BJ (cell line): ENCODE measurements at regions not wholly inside any gene's neighbourhood (a gene's known extent, or its start where the extent isn't known, plus 50 kb on each side); places are given as distances from the start of the nearest gene placed in this dataset.
"Not testable (repeated sequence)": the region's sequence is repeated elsewhere in the genome, so short reads cannot be mapped to it uniquely, and the experiment has no call there.

ENCODE experiments used
- CTCF ChIA-PET: fragments of 350-600 bp; formaldehyde crosslinking; extraction: SDS; loops from one replicate; lab custom pipeline; 2021; ENCODE audit warnings: antibody characterized with exemption, inconsistent platforms; lab: Yijun Ruan, JAX
- POLR2A ChIA-PET: fragments of 300-600 bp; sonication (Branson Sonifier 250); formaldehyde crosslinking; extraction: SDS; loops from one replicate; lab custom pipeline; 2021; ENCODE audit warnings: antibody characterized with exemption; lab: Charles Lee
- DNase-seq: peaks from one replicate; pipeline ENCODE4 v3.0.0-alpha.2; 2011; ENCODE audit warnings: low read depth
- H3K27me3 ChIP-seq: 2 replicates; pipeline ENCODE4 v1.6.0; 2011; ENCODE audit warnings: low read length; ENCODE audit not compliant: control insufficient read depth, insufficient read depth
- H3K36me3 ChIP-seq: 2 replicates; pipeline ENCODE4 v1.5.1; 2011; ENCODE audit warnings: low read length; ENCODE audit not compliant: control insufficient read depth, insufficient read depth
- H3K4me3 ChIP-seq: 2 replicates; pipeline ENCODE4 v1.5.1; 2011; ENCODE audit warnings: low read depth, mild to moderate bottlenecking, control low read depth, low read length
- CTCF ChIP-seq: IDR thresholded peaks from 2 replicates; pipeline ENCODE4 v1.5.1; 2011; ENCODE audit warnings: low read depth, mild to moderate bottlenecking, control low read depth, inconsistent platforms, low read length, moderate library complexity; ENCODE audit not compliant: insufficient read depth

GRCh38 chr1:172835834-172836233 lies 176.9 kb downstream of the FASLG start:
- Histone ChIP-seq H3K27me3 (no peaks in the 10 kb centered on the region), H3K36me3 (no peaks in the 10 kb centered on the region), H3K4me3 (no peak overlapping the region)
- TF ChIP-seq CTCF: no peak
- no peak for DNase-seq
- CTCF ChIA-PET: interaction anchor here (0.8 to 1.6 kb wide), 3 partner anchors 10 to 367 kb away, joined by 3 to 5 read pairs (median 3); no protein-coding TSS in a partner anchor
- POLR2A ChIA-PET: no interaction called here

GRCh38 chr1:172837816-172838679 lies 179.1 kb downstream of the FASLG start:
- Histone ChIP-seq H3K27me3 (no peaks in the 10 kb centered on the region), H3K4me3 (no peak overlapping the region), H3K36me3 (no peaks in the 10 kb centered on the region)
- CTCF ChIA-PET: no interaction called here
- POLR2A ChIA-PET: no interaction called here
- DNase-seq: no peak
- TF ChIP-seq CTCF: no peak

- no peak for TF ChIP-seq CTCF
- Histone ChIP-seq H3K36me3 (no peaks in the 10 kb centered on the region), H3K27me3 (no peaks in the 10 kb centered on the region), H3K4me3 (no peak overlapping the region)
- CTCF ChIA-PET: no interaction called here
- DNase-seq: no peak
- POLR2A ChIA-PET: no interaction called here
Measured at GRCh38 chr1:172838680-172839313, 179.9 kb downstream of the FASLG start.

GRCh38 chr1:172839639-172840038 lies 180.7 kb downstream of the FASLG start:
- H3K4me3 ChIP-seq, H3K27me3 ChIP-seq, DNase-seq, POLR2A ChIA-PET, H3K36me3 ChIP-seq: not testable (repeated sequence)
- CTCF ChIA-PET: interaction anchor here (0.6 to 0.9 kb wide), 2 partner anchors 11 to 274 kb away, joined by 3 read pairs; no protein-coding TSS in a partner anchor

GRCh38 chr1:172843444-172843843 lies 184.5 kb downstream of the FASLG start:
- ChIA-PET CTCF (no interaction called here), POLR2A (no interaction called here)
- DNase-seq: no peak
- TF ChIP-seq CTCF: no peak
- H3K27me3 ChIP-seq: no peaks in the 10 kb centered on the region
- no peaks in the 10 kb centered on the region for H3K36me3 ChIP-seq
- no peak overlapping the region for H3K4me3 ChIP-seq
